Gastrocnemius medialis (tissue), 4 donors: ENCODE measurements at regions not wholly inside any gene's neighbourhood (a gene's known extent, or its start where the extent isn't known, plus 50 kb on each side); places are given as distances from the start of the nearest gene placed in this dataset.

Experiments
- POLR2A ChIP-seq, 2 donors: fragments of 450-650 bp; IDR thresholded peaks; one replicate each; pipeline ENCODE4 v1.6.1; 2017; ENCODE audit warnings: antibody characterized with exemption in 2 of 2, mild to moderate bottlenecking in 2 of 2, moderate library complexity in 2 of 2
- TF ChIP-seq, protein P1 (sequence below), 5 experiments: fragments of 450-650 bp in 3 of 5; fragments of 200-600 bp in 2 of 5; sonication (generic) in 2 of 5; IDR thresholded peaks in 4 of 5; conservative IDR thresholded peaks in 1 of 5; 1 replicate in 4 of 5; 2 replicates in 1 of 5; pipeline ENCODE4 v1.5.1; 2016 to 2019; ENCODE audit warnings: antibody characterized with exemption in 5 of 5, mild to moderate bottlenecking in 3 of 5, moderate library complexity in 3 of 5

DNA sequence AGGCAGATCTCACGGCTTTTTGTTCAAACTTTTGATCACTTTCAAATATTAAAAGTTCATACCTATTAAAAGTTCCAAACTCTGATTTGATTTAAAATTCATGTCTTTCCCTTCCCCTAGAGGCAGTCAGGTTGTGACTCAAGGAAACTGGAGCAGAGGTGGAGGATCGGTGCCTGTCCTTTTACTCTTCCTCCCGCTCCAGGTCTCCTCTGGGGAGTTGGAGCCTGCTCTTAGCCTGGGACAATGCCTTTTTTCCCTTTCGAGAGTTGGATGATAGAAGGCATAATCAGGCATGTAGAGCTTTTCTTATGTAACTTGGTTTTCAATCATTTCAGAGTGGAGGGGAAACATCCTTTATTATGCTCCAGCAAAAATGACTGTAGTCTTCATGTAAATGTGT is 1706.1 kb upstream of the CELF4 start:
- TF ChIP-seq, protein P1, sequence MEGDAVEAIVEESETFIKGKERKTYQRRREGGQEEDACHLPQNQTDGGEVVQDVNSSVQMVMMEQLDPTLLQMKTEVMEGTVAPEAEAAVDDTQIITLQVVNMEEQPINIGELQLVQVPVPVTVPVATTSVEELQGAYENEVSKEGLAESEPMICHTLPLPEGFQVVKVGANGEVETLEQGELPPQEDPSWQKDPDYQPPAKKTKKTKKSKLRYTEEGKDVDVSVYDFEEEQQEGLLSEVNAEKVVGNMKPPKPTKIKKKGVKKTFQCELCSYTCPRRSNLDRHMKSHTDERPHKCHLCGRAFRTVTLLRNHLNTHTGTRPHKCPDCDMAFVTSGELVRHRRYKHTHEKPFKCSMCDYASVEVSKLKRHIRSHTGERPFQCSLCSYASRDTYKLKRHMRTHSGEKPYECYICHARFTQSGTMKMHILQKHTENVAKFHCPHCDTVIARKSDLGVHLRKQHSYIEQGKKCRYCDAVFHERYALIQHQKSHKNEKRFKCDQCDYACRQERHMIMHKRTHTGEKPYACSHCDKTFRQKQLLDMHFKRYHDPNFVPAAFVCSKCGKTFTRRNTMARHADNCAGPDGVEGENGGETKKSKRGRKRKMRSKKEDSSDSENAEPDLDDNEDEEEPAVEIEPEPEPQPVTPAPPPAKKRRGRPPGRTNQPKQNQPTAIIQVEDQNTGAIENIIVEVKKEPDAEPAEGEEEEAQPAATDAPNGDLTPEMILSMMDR (IDR thresholded peaks at IDR 0.05 in 4 of 5, conservative IDR thresholded peaks at IDR 0.05 in 1 of 5): no peak
- no peak for TF ChIP-seq POLR2A (IDR thresholded peaks at IDR 0.05)
